ENCODE measurements at regions not wholly inside any gene's neighbourhood (a gene's known extent, or its start where the extent isn't known, plus 50 kb on each side); places are given as distances from the start of the nearest gene placed in this dataset.
A peak's percentile ranks its signal among the peaks of the same experiment; 100 is the strongest.

DNA sequence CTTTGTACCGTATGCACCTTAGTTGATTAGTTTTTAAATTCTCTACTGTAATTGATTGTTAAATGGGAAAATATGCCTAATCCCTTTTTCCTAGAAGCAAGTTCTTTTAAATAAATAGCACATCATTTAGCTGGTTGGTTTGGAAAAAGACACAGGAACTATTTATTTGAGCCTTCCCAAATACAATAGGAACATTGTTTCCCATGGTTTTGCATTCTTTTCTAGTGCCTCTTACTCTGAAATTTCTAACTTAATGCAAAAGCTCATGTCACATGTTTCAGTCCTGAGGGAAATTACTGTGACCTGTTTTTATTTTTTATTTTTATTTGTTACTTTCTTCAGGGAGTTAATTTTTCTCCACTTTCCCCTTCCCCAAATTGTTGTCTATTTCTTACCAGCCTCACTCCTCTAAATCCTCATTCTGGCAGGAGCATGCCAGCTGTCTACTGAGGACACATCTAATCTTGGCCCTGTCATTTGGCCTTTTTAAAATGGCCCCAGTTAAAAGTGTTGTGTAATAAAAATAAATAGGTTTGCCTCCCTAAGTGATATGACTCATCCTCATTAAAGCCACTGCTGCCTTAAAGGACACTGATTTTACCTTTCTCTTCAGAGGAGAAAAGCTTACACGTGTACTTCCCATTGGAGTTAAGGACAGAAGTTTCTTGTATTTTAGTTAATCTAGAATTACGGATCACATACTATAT lies 94.5 kb downstream of the PPP1R3A start:
- H2AK5ac ChIP-seq (ENCODE audit: low read depth, low read length), result no peak overlapping the region
- H4K20me1 ChIP-seq (ENCODE audit: insufficient read depth, low read length), result no peaks in the 10 kb centered on the region
- POLR2A ChIA-PET (ENCODE audit: unreplicated experiment), result no interaction called here
- no peak overlapping the region for H4K8ac ChIP-seq (ENCODE audit: low read depth in 2 of 2, low read length in 2 of 2)
- CTCF ChIA-PET, result no interaction called here
- intact Hi-C loops (cut with micrococcal nuclease) (no loop called here), dilution Hi-C loops (cut with HindIII; ENCODE audit: low sequenced_read_pairs, unreplicated experiment) (no loop called here), in situ Hi-C loops (cut with MboI; ENCODE audit: low sequenced_read_pairs) (no loop called here)
- no peak overlapping the region for H2BK5ac ChIP-seq (ENCODE audit: low read depth, low read length, poor library complexity, severe bottlenecking)
- no peak overlapping the region for H2AK9ac ChIP-seq (replicated peaks; ENCODE audit: low read depth, low read length, poor library complexity)
- ATAC-seq (ENCODE audit: low read depth), result no peak
- no peaks in the 10 kb centered on the region for H3K36me3 ChIP-seq (ENCODE audit: control insufficient read depth, insufficient read depth, low read length)
- no peak overlapping the region for H4K5ac ChIP-seq (ENCODE audit: low read depth, low read length)
- H2BK20ac ChIP-seq (ENCODE audit: low read depth, low read length), result no peak overlapping the region
- no peak overlapping the region for H3K18ac ChIP-seq (ENCODE audit: low read depth, low read length)
- H2BK120ac ChIP-seq (ENCODE audit: low read depth, low read length), result no peak overlapping the region
- no peak for DNase-seq
- H3K4me1 ChIP-seq (ENCODE audit: control insufficient read depth, insufficient read depth, low read length), result no peaks in the 10 kb centered on the region
- H3K23ac ChIP-seq (ENCODE audit: low read depth, low read length), result no peak overlapping the region
- TF ChIP-seq CEBPB (IDR thresholded peaks at IDR 0.05; ENCODE audit: low read depth, low read length) (peak; percentile 45; the same call in 1 of the 2 replicates), FOS (IDR thresholded peaks at IDR 0.05; ENCODE audit: low read depth, low read length) (no peak)
- no peak overlapping the region for H3K56ac ChIP-seq (ENCODE audit: extremely low read depth, insufficient read depth, low read length)
- H3K9me3 ChIP-seq (ENCODE audit: control insufficient read depth, insufficient read depth, low read length), result no peaks in the 10 kb centered on the region
- no peak overlapping the region for H3K4me2 ChIP-seq (ENCODE audit: low read depth, low read length)
- no peak overlapping the region for H3K27ac ChIP-seq (ENCODE audit: insufficient read depth, low read length)
- no CpG with 5 or more reads among the region's 3 CpGs for WGBS, 2 experiments (ENCODE audit: extremely low coverage in 2 of 2, insufficient read length in 1 of 2)
- H3K14ac ChIP-seq (replicated peaks; ENCODE audit: low read depth, low read length), result no peak overlapping the region
- H2AFZ ChIP-seq (replicated peaks; ENCODE audit: low read length, poor library complexity), result no peak overlapping the region
- BruUV-seq (replicated peaks), result no TSS peak
- no peak overlapping the region for H3K4me3 ChIP-seq (ENCODE audit: insufficient read depth, low read depth, low read length)
- H3K9me1 ChIP-seq (ENCODE audit: insufficient read depth, low read length), result no peaks in the 10 kb centered on the region
- H4K91ac ChIP-seq (ENCODE audit: insufficient read depth, low read depth, low read length), result no peak overlapping the region
- no peak overlapping the region for H3K4ac ChIP-seq (ENCODE audit: low read depth, low read length)
- no peaks in the 10 kb centered on the region for H3K79me1 ChIP-seq (ENCODE audit: low read depth in 1 of 2, low read length in 2 of 2)
- no peak overlapping the region for H3K9ac ChIP-seq (ENCODE audit: low read depth, low read length)
- H2BK15ac ChIP-seq (ENCODE audit: low read depth, low read length), result no peak overlapping the region
- no peaks in the 10 kb centered on the region for H3K27me3 ChIP-seq (ENCODE audit: control insufficient read depth, insufficient read depth, low read length)

Data from IMR-90 (cell line).